Colonic mucosa (tissue), 4 donors: ENCODE measurements at regions not wholly inside any gene's neighbourhood (a gene's known extent, or its start where the extent isn't known, plus 50 kb on each side); places are given as distances from the start of the nearest gene placed in this dataset.

Source experiments
- DNase-seq: peaks from one replicate; pipeline ENCODE4 v3.0.0-alpha.2; 2020
- H3K27ac ChIP-seq: fragments of 200-600 bp; one replicate; pipeline ENCODE4 v1.8.0; 2021
- H3K27me3 ChIP-seq: fragments of 200-600 bp; one replicate; pipeline ENCODE4 v1.8.0; 2021
- H3K36me3 ChIP-seq: fragments of 200-600 bp; one replicate; pipeline ENCODE4 v1.8.0; 2021
- H3K4me1 ChIP-seq: fragments of 200-600 bp; one replicate; pipeline ENCODE4 v1.8.0; 2021; ENCODE audit warnings: mild to moderate bottlenecking
- H3K4me3 ChIP-seq: fragments of 200-600 bp; one replicate; pipeline ENCODE4 v1.8.0; 2021
- H3K9ac ChIP-seq, 2 donors: one replicate each; pipeline ENCODE4 v1.7.0; 2013; ENCODE audit warnings: control low read depth in 2 of 2, low read depth in 2 of 2, low read length in 2 of 2
- H3K9me3 ChIP-seq: fragments of 200-600 bp; one replicate; pipeline ENCODE4 v1.8.0; 2021
- CTCF ChIP-seq: fragments of 200-600 bp; IDR thresholded peaks from one replicate; pipeline ENCODE4 v1.8.0; 2022; ENCODE audit warnings: antibody characterized with exemption, mild to moderate bottlenecking
- intact Hi-C: fragments of 100-400 bp; cut with DNase I; formaldehyde crosslinking; loops from one replicate; pipeline ENCODE4 v1.14.1; 2022
- donor health status: healthy.
- donor health status: DM: no; HTN: no; CAD: no.
- donor health status: DM: no; HTN: no; CAD: no.

- H3K36me3 ChIP-seq, result no peaks in the 10 kb centered on the region
- TF ChIP-seq CTCF, result no peak
Observed at GRCh38 chr12:40157336-40157735, 51.5 kb upstream of the SLC2A13 start.

GRCh38 chr12:40156021-40156764 lies 50.3 kb upstream of the SLC2A13 start:
- H3K9me3 ChIP-seq, result no peaks in the 10 kb centered on the region
- H3K36me3 ChIP-seq, result no peaks in the 10 kb centered on the region
- H3K4me1 ChIP-seq, result no peaks in the 10 kb centered on the region
- no peak overlapping the region for H3K9ac ChIP-seq
- no peak overlapping the region for H3K27ac ChIP-seq
- no peaks in the 10 kb centered on the region for H3K27me3 ChIP-seq
- intact Hi-C loops, result loop anchor here (10.0 kb wide), 2 partner anchors 69 to 169 kb away; partner anchors contain the start of gene LRRK2
- no peak for DNase-seq
- no peak overlapping the region for H3K4me3 ChIP-seq
- no peak for TF ChIP-seq CTCF

More at GRCh38 chr12:40157336-40157735, 51.5 kb upstream of the SLC2A13 start:
- Histone ChIP-seq H3K9ac (no peak overlapping the region), H3K27ac (no peak overlapping the region), H3K27me3 (no peaks in the 10 kb centered on the region), H3K4me3 (no peak overlapping the region), H3K9me3 (no peaks in the 10 kb centered on the region), H3K4me1 (no peaks in the 10 kb centered on the region)
- intact Hi-C loops, result loop anchor here (10.0 kb wide), 2 partner anchors 67 to 167 kb away; partner anchors contain the start of gene LRRK2
- DNase-seq, result no peak
